Endothelial cell (in vitro differentiated cells): ENCODE measurements at regions not wholly inside any gene's neighbourhood (a gene's known extent, or its start where the extent isn't known, plus 50 kb on each side); places are given as distances from the start of the nearest gene placed in this dataset.

Experiments
- DNase-seq: peaks from one replicate; pipeline ENCODE4 v3.0.0; 2021; ENCODE audit warnings: low spot score
- H3K27ac Mint-ChIP-seq: one replicate; pipeline ENCODE4 v1.8.0; 2021; ENCODE audit warnings: mixed read lengths, inconsistent platforms; ENCODE audit not compliant: unreplicated experiment
- H3K27me3 Mint-ChIP-seq: one replicate; pipeline ENCODE4 v1.8.0; 2021; ENCODE audit warnings: mild to moderate bottlenecking, moderate library complexity, mixed read lengths, inconsistent platforms; ENCODE audit not compliant: unreplicated experiment
- H3K36me3 Mint-ChIP-seq: one replicate; pipeline ENCODE4 v1.8.0; 2021; ENCODE audit warnings: mild to moderate bottlenecking, low read depth, mixed read lengths, inconsistent platforms; ENCODE audit not compliant: unreplicated experiment
- H3K4me1 Mint-ChIP-seq: one replicate; pipeline ENCODE4 v1.8.0; 2021; ENCODE audit warnings: mild to moderate bottlenecking, mixed read lengths, inconsistent platforms; ENCODE audit not compliant: unreplicated experiment
- H3K4me3 Mint-ChIP-seq: one replicate; pipeline ENCODE4 v1.8.0; 2021; ENCODE audit warnings: mild to moderate bottlenecking, mixed read lengths, inconsistent platforms; ENCODE audit not compliant: unreplicated experiment
- H3K9me3 Mint-ChIP-seq: one replicate; pipeline ENCODE4 v1.8.0; 2021; ENCODE audit warnings: mixed read lengths, inconsistent platforms; ENCODE audit not compliant: unreplicated experiment
- CTCF ChIP-seq: fragments of 200-600 bp; sonication (generic); IDR thresholded peaks from one replicate; pipeline ENCODE4 v1.5.0; 2021; ENCODE audit warnings: antibody characterized with exemption; ENCODE audit not compliant: unreplicated experiment

- Mint-ChIP-seq H3K4me1 (no peaks in the 10 kb centered on the region), H3K27ac (no peak overlapping the region), H3K9me3 (no peaks in the 10 kb centered on the region), H3K27me3 (no peaks in the 10 kb centered on the region), H3K4me3 (no peak overlapping the region), H3K36me3 (no peaks in the 10 kb centered on the region)
- no peak for DNase-seq
- TF ChIP-seq CTCF, result no peak
Observed at GRCh38 chr18:45439851-45440645, 175.2 kb upstream of the SLC14A2 start.

GRCh38 chr18:45441110-45441847 lies 174.0 kb upstream of the SLC14A2 start:
- no peak for DNase-seq
- Mint-ChIP-seq H3K36me3 (no peaks in the 10 kb centered on the region), H3K9me3 (no peaks in the 10 kb centered on the region), H3K4me1 (no peaks in the 10 kb centered on the region), H3K27me3 (no peaks in the 10 kb centered on the region), H3K4me3 (no peak overlapping the region), H3K27ac (no peak overlapping the region)
- TF ChIP-seq CTCF, result peak; percentile 45

- Mint-ChIP-seq H3K9me3 (no peaks in the 10 kb centered on the region), H3K27me3 (no peaks in the 10 kb centered on the region), H3K36me3 (no peaks in the 10 kb centered on the region), H3K4me1 (no peaks in the 10 kb centered on the region), H3K27ac (no peak overlapping the region), H3K4me3 (no peak overlapping the region)
- no peak for DNase-seq
- TF ChIP-seq CTCF, result no peak
Observed at GRCh38 chr18:45444040-45444439, 171.2 kb upstream of the SLC14A2 start.

- Mint-ChIP-seq H3K4me1 (no peaks in the 10 kb centered on the region), H3K36me3 (no peaks in the 10 kb centered on the region), H3K27me3 (no peaks in the 10 kb centered on the region), H3K4me3 (no peak overlapping the region), H3K27ac (no peak overlapping the region), H3K9me3 (no peaks in the 10 kb centered on the region)
- TF ChIP-seq CTCF, result no peak
- no peak for DNase-seq
Observed at GRCh38 chr18:45447355-45448265, 167.7 kb upstream of the SLC14A2 start.
